Breast epithelium (tissue), 4 donors: ENCODE measurements at regions not wholly inside any gene's neighbourhood (a gene's known extent, or its start where the extent isn't known, plus 50 kb on each side); places are given as distances from the start of the nearest gene placed in this dataset.

ENCODE experiments used
- DNase-seq, 2 donors: peaks; one replicate each; pipeline ENCODE4 v3.0.0-alpha.2; 2019; ENCODE audit warnings: low spot score in 2 of 2
- H3K27ac ChIP-seq, 2 donors: fragments of 200-600 bp; sonication (generic) in 1 of 2; one replicate each; pipeline ENCODE4 v1.5.1; 2016 to 2019; ENCODE audit warnings: mild to moderate bottlenecking in 1 of 2
- H3K27me3 ChIP-seq, 2 donors: fragments of 200-600 bp; sonication (generic) in 1 of 2; one replicate each; pipeline versions ENCODE4 v1.5.1 to v1.6.0; 2017 to 2019; ENCODE audit warnings: control low read depth in 1 of 2, mild to moderate bottlenecking in 1 of 2
- H3K36me3 ChIP-seq: fragments of 200-600 bp; one replicate; pipeline ENCODE4 v1.5.1; 2019
- H3K4me1 ChIP-seq, 2 donors: fragments of 200-600 bp; sonication (generic); one replicate each; pipeline ENCODE4 v1.5.1; 2016 to 2019; ENCODE audit warnings: control low read depth in 1 of 2
- H3K4me3 ChIP-seq, 3 donors: fragments of 200-600 bp; sonication (generic); 1 replicate in 2 of 3; 2 replicates in 1 of 3; pipeline ENCODE4 v1.5.1; 2016 to 2019; ENCODE audit warnings: mild to moderate bottlenecking in 3 of 3, moderate library complexity in 2 of 3
- H3K9me3 ChIP-seq, 2 donors: fragments of 200-600 bp; sonication (generic) in 1 of 2; one replicate each; pipeline ENCODE4 v1.5.1; 2016 to 2019; ENCODE audit warnings: control low read depth in 1 of 2
- POLR2A ChIP-seq: fragments of 450-650 bp; IDR thresholded peaks from one replicate; pipeline ENCODE4 v1.6.1; 2016; ENCODE audit warnings: antibody characterized with exemption, mild to moderate bottlenecking, moderate library complexity
- POLR2AphosphoS5 ChIP-seq, 3 donors: sonication (generic); formaldehyde crosslinking; IDR thresholded peaks; one replicate each; pipeline ENCODE4 v1.6.1; 2017; ENCODE audit warnings: antibody characterized with exemption in 3 of 3
- intact Hi-C: fragments of 100-400 bp; cut with DNase I; formaldehyde crosslinking; loops from one replicate; pipeline ENCODE4 v1.15.1; 2023; ENCODE audit warnings: low total_unique reads
- TF ChIP-seq, protein P1 (sequence below), 3 donors: fragments of 450-650 bp; IDR thresholded peaks; one replicate each; pipeline ENCODE4 v1.5.1; 2016 to 2017; ENCODE audit warnings: antibody characterized with exemption in 3 of 3, mild to moderate bottlenecking in 3 of 3, moderate library complexity in 3 of 3

DNA sequence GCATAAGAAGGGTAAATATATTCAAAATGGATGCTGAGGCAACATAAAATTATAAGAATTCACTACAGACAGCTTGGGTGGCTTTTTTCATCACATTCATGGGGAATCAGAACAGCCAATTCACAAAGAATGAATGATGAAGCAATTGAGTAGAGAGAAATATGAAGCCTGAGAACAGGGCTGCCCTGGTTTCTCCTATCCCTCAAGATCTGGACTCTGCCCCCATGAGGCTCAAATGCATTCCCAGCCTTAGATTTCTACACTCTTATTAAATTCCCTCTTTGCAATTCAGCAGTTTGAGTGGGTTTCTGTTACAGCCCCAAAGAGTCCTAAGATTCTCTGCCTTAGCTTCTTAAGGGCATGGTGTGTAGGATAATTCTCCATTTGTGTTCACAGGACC is 172.5 kb downstream of the MAIP1 start:
- intact Hi-C loops, result no loop called here
- H3K4me3 ChIP-seq, result no peak overlapping the region
- no peaks in the 10 kb centered on the region for H3K9me3 ChIP-seq
- no peak for DNase-seq
- H3K27ac ChIP-seq, result no peak overlapping the region
- no peaks in the 10 kb centered on the region for H3K4me1 ChIP-seq
- H3K27me3 ChIP-seq, result no peaks in the 10 kb centered on the region
- no peaks in the 10 kb centered on the region for H3K36me3 ChIP-seq
- TF ChIP-seq POLR2AphosphoS5 (IDR thresholded peaks at IDR 0.05) (no peak), POLR2A (no peak)
- TF ChIP-seq, protein P1, sequence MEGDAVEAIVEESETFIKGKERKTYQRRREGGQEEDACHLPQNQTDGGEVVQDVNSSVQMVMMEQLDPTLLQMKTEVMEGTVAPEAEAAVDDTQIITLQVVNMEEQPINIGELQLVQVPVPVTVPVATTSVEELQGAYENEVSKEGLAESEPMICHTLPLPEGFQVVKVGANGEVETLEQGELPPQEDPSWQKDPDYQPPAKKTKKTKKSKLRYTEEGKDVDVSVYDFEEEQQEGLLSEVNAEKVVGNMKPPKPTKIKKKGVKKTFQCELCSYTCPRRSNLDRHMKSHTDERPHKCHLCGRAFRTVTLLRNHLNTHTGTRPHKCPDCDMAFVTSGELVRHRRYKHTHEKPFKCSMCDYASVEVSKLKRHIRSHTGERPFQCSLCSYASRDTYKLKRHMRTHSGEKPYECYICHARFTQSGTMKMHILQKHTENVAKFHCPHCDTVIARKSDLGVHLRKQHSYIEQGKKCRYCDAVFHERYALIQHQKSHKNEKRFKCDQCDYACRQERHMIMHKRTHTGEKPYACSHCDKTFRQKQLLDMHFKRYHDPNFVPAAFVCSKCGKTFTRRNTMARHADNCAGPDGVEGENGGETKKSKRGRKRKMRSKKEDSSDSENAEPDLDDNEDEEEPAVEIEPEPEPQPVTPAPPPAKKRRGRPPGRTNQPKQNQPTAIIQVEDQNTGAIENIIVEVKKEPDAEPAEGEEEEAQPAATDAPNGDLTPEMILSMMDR (IDR thresholded peaks at IDR 0.05), result no peak

DNA sequence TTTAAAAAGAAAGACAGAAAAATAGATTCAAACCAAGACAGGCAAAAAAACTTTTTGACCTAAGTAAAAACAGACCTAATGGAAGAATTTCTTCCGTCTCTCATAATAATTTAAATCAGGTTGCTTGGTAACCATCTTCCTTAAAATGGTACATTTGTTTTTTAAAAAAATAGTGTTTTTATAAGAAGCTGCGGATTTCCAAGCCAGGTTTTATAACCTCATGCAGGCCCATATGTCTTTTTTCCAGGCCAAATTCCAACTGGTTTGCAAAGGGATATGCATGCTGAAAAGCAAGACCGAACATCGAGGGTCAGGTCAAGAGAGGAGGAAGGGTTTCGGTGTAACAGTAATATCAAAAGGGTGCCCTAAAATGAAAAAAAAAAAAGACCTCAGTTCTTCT is 172.9 kb downstream of the MAIP1 start:
- intact Hi-C loops, result no loop called here
- Histone ChIP-seq H3K4me3 (no peak overlapping the region), H3K9me3 (no peaks in the 10 kb centered on the region), H3K36me3 (no peaks in the 10 kb centered on the region), H3K27ac (no peak overlapping the region), H3K4me1 (no peaks in the 10 kb centered on the region), H3K27me3 (no peaks in the 10 kb centered on the region)
- TF ChIP-seq, protein P1 (IDR thresholded peaks at IDR 0.05), result no peak
- TF ChIP-seq POLR2AphosphoS5 (IDR thresholded peaks at IDR 0.05) (no peak), POLR2A (no peak)
- no peak for DNase-seq

DNA sequence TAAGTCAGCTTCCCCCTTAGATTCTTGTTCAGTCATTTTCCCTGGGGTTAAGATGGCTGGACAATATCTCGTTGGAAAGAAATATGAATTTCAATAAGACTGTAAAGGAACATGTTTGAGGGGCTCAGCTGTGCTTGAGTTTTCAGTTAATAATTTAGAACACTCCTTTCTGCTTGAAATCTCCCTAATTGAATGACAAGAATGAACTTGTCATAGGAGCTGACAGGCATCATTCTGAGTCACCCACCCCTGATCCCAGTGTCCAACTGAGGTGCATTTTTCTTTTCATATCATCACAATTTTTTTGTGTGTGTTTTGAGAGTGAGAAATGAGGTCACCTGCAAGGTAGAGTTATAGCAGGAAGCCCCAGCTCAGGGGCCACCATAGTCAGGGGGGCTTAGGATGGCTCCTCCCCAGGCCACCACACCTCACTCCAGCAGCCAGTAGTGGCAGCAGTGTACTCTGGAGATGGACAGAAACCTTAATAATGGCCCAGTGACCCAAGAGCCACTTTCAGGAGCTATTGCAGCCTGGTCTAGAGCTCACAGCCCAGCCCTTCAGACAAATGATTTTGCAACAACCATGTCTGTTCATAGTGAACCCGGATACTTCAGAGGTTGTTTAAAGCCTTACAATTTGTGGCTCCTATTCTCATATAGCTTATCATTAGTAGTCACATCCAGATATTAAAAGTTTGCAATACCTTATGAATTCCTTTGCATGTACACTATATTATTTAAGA is 174.5 kb downstream of the MAIP1 start:
- Histone ChIP-seq H3K36me3 (no peaks in the 10 kb centered on the region), H3K9me3 (no peaks in the 10 kb centered on the region), H3K4me1 (no peaks in the 10 kb centered on the region), H3K27ac (no peak overlapping the region), H3K27me3 (no peaks in the 10 kb centered on the region), H3K4me3 (no peak overlapping the region)
- DNase-seq, result no peak
- TF ChIP-seq, protein P1 (IDR thresholded peaks at IDR 0.05), result no peak
- TF ChIP-seq POLR2AphosphoS5 (IDR thresholded peaks at IDR 0.05) (no peak), POLR2A (no peak)
- intact Hi-C loops, result no loop called here

DNA sequence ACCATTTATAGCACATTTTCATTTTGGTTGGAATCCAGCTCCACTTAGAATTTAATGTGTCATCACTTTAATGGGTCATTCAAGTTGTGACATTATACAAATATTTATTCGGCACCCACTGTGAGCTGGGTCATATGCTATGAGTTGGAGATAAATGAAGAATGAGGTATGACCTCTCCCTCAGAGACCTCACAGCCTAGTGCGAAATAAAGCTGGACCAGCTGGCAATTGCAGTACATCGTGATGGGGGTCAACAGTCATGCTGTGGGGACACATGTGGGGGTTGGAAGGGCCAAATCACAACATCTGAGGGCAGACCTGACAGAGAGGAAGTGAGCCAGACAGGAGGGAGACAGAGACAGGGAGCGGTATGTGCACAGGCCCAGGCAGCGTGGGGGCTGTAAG is 175.4 kb downstream of the MAIP1 start:
- Histone ChIP-seq H3K36me3 (no peaks in the 10 kb centered on the region), H3K9me3 (no peaks in the 10 kb centered on the region), H3K4me3 (no peak overlapping the region), H3K27me3 (no peaks in the 10 kb centered on the region), H3K27ac (no peak overlapping the region), H3K4me1 (no peaks in the 10 kb centered on the region)
- DNase-seq, result no peak
- TF ChIP-seq, protein P1 (IDR thresholded peaks at IDR 0.05), result no peak
- no peak for TF ChIP-seq POLR2AphosphoS5 (IDR thresholded peaks at IDR 0.05)
- no peak for TF ChIP-seq POLR2A
- intact Hi-C loops, result no loop called here

DNA sequence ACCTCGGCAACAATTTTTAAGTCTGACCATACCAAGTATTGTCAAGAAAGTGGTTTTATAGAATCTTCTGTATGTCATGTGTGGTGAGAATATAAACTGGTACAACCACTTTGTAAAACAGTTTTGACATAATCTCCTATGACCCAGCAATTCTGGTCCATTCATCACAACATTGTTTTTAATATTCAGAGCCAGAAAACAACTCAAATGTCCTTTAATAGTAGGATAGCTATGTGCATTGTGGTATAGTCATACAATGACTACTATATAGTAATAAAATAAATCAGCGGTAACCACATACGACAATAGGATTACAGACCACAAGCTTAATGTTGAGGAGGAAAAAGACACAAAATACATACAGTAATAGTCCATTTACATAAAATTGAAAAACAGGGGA is 175.2 kb upstream of the SPATS2L start:
- no peaks in the 10 kb centered on the region for H3K36me3 ChIP-seq
- H3K27ac ChIP-seq, result no peak overlapping the region
- intact Hi-C loops, result no loop called here
- H3K4me1 ChIP-seq, result no peaks in the 10 kb centered on the region
- no peak overlapping the region for H3K4me3 ChIP-seq
- no peaks in the 10 kb centered on the region for H3K27me3 ChIP-seq
- TF ChIP-seq POLR2AphosphoS5 (IDR thresholded peaks at IDR 0.05), result no peak
- TF ChIP-seq POLR2A, result no peak
- TF ChIP-seq, protein P1 (IDR thresholded peaks at IDR 0.05), result no peak
- no peaks in the 10 kb centered on the region for H3K9me3 ChIP-seq
- no peak for DNase-seq
